Stimulated activated CD4-positive, alpha-beta T cell treated with anti-CD3 and anti-CD28 coated beads, Interleukin-12 subunit alpha, Interleukin-12 subunit beta, amount 100 ng/mL, for 24 hours (primary cell): ENCODE measurements at regions not wholly inside any gene's neighbourhood (a gene's known extent, or its start where the extent isn't known, plus 50 kb on each side); places are given as distances from the start of the nearest gene placed in this dataset.
"Not testable (repeated sequence)": the region's sequence is repeated elsewhere in the genome, so short reads cannot be mapped to it uniquely, and the experiment has no call there.

ENCODE experiments used
- DNase-seq, 2 experiments: peaks; one replicate each; pipeline ENCODE4 v3.0.0-alpha.2; 2020; ENCODE audit warnings: low read depth in 2 of 2

DNA sequence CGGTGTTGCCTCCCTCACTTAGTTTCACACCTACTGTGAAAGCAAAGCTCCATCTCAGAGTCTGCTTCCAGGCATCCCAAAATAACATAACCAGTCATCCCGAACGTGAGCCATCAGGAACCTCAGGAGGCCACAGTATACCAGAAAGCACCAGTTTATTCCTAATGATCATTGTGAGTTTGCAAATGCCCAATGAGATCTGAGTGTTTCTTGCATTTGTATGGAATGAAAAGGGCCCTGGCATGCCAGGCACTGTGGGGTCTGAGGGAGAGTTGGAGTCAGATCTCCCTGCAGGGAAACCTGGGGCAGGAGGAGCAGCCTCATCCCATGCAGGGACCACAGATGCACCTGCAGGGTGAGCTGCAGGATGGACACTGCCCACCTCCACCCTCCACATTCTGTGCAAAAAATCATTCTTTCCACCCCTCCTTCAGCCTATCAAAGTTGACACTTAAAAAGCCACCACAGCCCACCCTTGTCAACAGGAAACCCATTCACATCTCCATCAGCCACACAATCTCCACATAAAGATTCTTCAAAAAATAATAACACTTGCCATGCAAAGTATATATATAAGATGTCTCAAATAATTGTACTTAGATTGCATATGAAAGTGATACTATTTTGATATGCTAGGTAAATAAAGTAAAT is 112.3 kb downstream of the GGTLC2 start:
- DNase-seq = not testable (repeated sequence)

- DNase-seq = not testable (repeated sequence)
Measured at GRCh38 chr22:22758101-22758807, 113.8 kb downstream of the GGTLC2 start.

- DNase-seq = no peak
Measured at GRCh38 chr22:22759371-22759770, 115.0 kb downstream of the GGTLC2 start.

DNA sequence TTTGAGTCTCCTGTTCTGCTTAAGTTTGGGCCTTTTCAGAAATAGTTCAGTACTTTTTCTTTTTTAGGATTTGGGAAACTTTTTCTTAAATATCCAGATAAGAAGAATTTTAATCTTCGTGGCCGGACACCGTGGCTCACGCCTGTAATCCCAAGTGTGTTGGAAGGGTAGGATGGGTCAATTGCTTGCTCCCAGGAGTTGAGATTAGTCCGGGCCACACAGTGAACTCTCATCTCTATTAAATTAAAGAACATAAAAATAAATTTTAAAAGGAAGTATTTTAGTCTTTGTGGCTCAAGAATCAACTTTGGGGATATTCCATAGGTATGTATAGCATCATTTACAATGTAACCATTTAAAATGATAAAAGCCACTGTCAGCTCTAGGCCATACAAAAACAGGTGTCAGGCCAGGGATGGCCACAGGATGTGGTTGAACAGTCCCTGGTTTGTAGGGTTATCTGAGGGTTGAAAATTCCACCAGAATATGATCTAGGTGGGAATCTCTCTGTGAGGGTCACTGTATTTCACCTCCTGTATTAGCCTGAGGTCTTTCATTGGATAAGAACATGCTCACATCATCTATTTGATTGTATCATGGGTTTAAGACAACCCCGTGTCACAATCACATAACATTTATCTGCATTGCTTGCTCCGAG is 115.6 kb downstream of the GGTLC2 start:
- DNase-seq = no peak

GRCh38 chr22:22761606-22761962 is 117.2 kb downstream of the GGTLC2 start:
- no peak for DNase-seq

DNA sequence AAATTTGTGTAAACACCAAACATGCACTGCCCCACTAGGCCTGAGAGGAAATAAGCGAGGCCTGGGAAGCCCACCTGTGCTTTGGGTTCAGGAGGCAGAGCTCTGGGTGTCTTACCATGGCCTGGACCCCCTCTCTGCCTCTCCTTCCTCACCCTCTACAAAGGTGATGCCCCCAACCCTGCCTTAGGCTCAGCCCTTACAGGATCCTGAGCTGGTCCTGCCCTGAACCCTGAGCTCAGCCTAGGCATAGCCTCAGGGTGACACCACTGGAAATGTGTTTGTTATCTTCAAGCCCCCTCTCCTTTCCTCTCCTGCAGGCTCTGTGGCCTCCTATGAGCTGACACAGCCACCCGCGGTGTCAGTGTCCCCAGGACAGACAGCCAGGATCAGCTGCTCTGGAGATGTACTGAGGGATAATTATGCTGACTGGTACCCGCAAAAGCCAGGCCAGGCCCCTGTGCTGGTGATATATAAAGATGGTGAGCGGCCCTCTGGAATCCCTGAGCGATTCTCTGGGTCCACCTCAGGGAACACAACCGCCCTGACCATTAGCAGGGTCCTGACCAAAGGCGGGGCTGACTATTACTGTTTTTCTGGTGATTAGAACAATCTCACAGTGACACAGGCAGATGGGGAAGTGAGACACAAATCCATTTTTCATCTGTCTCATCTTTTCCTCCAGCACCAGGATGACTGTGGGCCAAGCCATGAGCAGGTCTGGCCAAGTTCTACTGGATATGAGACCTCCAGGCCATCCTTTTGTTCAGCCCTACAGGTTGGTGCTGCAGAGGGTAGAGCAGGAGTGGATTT is 117.8 kb downstream of the GGTLC2 start:
- no peak for DNase-seq

GRCh38 chr22:22763512-22763911 is 119.1 kb downstream of the GGTLC2 start:
- DNase-seq = no peak

- DNase-seq = no peak
Measured at GRCh38 chr22:22764085-22764484, 119.7 kb downstream of the GGTLC2 start.

DNA sequence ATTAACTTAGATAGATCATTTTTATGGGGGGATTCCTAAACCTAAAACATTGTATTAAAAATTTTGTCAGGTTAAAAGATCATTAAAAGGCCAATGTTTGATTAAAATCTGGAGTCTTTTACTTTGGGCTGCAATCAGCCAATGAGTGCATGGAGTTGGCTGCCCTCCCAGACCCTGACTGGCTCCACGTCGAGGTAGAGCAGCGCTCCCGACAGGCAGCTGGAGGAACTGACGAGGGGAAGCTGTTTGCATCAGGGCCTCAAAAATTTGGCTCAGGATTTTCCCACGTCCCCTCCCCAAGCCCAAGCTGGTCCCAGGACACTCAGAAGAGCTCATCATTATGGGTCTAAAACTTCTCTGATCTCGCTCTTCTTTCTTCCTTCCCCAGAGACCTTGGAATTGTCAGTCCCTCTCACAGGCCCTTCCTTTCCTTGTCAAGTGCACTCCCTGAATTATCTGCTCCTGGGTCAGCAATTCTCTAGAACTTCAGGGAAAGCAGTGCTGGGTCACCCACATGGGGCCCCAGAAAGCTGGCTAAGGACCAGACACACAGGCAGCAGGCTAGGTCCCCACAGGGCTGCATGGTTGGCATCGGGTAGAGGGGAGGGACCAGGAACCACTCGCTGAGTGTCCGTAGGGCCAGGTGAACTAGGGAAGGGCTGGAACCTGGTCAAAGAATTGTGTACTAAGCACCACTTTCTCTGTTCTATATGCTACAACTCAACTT is 119.6 kb upstream of the IGLL5 start:
- no peak for DNase-seq

DNA sequence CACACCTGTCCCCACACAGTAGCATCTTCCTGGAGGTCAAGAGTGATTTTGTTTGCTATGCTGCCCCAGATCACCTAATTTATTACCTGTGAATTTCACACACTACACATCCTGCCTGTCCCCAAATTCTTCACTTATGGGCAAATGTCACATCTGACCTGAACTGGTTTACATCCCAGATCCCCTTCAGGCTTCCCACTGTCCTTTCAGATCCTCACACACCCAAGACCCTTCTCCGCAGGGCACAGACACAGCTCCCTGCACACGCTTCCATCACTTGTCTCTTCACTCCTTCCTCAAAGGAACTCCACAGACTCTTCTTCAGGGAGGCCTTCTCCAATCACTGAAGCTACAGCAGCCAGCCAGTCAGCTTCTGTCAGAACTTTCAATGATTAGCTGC is 118.7 kb upstream of the IGLL5 start:
- no peak for DNase-seq

DNA sequence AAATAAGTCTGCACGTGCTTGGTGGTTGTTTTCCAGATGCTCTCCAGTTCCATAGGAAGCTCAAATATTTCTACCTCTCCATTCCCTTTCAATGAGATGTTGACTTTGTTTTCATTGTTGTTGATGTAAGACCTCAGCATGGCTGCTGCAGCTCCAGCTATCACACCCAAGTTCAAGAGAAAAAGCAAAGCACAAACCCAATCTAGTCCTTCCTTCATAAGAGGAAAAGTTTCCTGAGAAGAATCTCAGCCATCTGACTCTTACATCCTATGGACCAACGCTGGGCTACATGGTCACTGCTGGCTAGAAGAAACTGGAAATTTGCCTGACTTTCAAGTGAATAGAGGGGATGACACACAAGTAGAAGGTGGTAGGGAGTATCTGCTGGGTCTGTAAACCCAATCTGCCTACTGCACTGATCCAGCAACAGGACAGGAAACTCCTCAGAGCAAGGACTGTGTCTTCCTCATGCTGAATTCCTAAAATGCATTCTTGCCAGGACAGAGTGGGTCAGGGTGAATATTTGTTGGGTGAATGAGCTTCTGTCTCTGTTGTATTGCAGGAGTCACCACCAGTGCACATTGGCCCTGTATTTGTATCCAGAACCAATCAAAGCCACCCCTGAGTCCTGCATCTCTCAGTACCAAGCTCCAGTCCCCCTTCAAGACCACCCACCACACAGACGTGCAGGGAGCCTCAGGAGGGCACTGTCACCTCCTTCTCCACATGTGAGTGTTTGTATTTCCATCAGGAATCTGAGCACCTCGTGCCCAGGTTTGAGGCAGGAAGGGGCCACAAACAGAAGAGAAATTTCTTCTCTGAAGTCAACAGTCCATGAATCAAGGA is 118.0 kb upstream of the IGLL5 start:
- no peak for DNase-seq

GRCh38 chr22:22770280-22770871 is 117.2 kb upstream of the IGLL5 start:
- peak in 1 of 2 experiments; percentile 47 for DNase-seq

DNA sequence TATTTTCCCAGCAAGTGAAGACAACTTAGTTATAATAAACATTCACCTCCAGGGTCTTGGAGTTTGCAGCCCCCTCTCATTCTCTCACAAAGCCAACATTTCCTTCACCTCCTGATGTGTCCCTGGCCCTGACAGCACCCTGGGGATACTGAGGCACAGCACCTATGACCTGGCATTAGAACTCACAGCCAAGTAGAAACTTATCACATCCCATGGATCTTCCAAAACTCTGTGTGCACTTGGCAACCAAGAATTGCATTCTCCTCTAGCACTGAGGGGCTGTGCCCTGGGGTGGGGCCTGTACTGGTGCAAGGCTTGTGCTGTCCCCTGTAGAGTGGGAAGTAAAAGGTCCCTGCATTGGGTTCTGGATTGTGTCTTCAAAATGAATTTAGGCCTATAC is 116.7 kb upstream of the IGLL5 start:
- no peak for DNase-seq

DNA sequence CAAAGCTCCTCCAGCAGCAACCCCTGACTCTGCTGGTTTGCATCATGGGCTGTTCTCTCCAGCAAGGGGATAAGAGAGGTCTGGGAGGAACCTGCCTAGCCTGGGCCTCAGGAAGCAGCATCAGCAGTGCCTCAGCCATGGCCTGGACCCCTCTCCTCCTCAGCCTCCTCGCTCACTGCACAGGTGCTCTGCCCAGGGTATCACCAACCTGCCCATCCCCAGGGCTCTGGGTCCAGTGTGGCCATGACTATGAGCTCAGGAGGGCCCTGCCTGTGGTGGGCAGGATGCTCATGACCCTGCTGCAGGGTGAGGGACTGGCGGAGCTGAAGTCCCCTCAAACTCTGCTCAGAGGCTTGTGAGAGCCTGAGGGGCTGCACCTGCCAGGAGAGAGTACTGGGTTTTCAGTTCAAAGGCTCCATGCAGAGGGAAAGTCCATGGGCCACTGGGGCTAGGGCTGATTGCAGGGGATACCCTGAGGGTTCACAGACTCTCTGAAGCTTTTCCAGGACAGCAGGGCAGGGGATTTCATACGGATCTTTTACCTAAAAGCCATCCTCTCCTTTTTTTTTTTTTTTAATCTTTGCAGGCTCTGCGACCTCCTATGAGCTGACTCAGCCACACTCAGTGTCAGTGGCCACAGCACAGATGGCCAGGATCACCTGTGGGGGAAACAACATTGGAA is 115.8 kb upstream of the IGLL5 start:
- DNase-seq = no peak

DNA sequence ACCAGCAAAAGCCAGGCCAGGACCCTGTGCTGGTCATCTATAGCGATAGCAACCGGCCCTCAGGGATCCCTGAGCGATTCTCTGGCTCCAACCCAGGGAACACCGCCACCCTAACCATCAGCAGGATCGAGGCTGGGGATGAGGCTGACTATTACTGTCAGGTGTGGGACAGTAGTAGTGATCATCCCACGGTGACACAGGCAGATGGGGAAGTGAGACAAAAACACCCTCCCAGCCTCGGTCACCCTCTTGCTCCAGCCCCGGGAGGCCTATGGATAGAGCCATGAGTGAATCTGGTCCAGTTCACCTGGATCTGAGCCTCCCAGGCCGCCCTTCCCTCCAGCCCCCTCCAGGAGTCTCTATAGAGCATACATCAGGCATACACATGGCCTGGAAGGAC is 115.2 kb upstream of the IGLL5 start:
- no peak for DNase-seq

DNA sequence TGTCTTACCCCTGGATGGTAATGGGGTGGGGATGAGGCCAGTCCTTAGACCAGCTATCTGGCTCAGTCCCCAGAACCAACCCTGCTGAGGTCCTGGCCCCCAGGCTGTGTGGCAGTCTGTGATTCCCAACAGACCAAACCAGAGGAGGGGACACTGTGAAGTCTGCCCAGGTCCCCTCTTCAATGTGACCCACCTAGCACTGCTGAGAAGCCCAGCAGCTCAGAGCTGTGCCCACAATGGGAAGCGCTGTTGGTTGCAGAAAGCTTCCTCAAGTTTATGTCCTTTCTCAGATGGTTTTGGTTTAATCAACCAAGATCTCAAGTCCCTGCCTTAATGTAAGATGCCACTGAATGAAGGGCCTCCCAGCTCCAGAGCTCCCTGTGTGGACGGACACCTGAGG is 114.7 kb upstream of the IGLL5 start:
- no peak for DNase-seq

- DNase-seq = no peak
Measured at GRCh38 chr22:22773427-22773826, 114.2 kb upstream of the IGLL5 start.

DNA sequence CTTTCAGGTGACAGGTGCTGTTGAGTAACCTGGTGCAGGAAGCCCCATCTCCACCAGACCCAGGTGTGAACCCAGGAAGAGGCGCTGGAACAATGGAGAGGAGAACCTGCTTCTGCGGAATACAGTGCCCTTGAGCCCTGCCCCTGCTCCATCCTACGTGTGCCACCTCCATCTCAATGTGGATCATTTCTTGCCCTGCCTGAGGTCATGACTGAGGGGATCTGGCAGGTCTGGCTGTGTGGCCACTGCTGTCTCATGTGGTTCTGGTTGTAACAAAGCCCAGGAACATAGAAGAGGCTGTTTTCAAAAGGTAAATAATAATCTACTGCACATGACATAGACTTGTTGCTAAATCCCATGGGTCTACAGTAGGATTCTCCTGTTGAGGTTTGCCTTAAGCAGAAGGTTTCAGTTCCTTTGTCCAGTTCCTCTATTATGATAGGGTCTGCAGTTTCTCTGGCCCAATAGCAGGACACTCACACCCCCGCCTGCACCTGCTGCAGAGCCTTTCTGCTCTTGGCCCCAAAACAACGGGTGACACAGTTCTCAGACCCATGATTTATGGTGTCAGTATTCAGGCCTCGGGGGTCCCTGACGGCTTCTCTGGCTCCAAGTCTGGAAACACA is 113.5 kb upstream of the IGLL5 start:
- DNase-seq = no peak

- not testable (repeated sequence) for DNase-seq
Measured at GRCh38 chr22:22774762-22775161, 112.9 kb upstream of the IGLL5 start.
